ENCODE measurements at regions not wholly inside any gene's neighbourhood (a gene's known extent, or its start where the extent isn't known, plus 50 kb on each side); places are given as distances from the start of the nearest gene placed in this dataset.

GRCh38 chr7:41837916-41838315 lies 135.0 kb upstream of the INHBA start:
- intact Hi-C loops (cut with DNase I), result no loop called here

GRCh38 chr7:41835976-41836530 lies 133.2 kb upstream of the INHBA start:
- intact Hi-C loops (cut with DNase I), result no loop called here
- no peak for DNase-seq (ENCODE audit: low spot score)

More at GRCh38 chr7:41837916-41838315, 135.0 kb upstream of the INHBA start:
- no peak for DNase-seq (ENCODE audit: low spot score)

GRCh38 chr7:41834805-41835694 lies 132.2 kb upstream of the INHBA start:
- no peak for DNase-seq (ENCODE audit: low spot score)
- intact Hi-C loops (cut with DNase I), result no loop called here

GRCh38 chr7:41832941-41833340 lies 130.1 kb upstream of the INHBA start:
- DNase-seq (ENCODE audit: low spot score), result no peak
- intact Hi-C loops (cut with DNase I), result no loop called here

GRCh38 chr7:41830271-41830670 lies 127.4 kb upstream of the INHBA start:
- intact Hi-C loops (cut with DNase I), result no loop called here

GRCh38 chr7:41828911-41829310 lies 126.0 kb upstream of the INHBA start:
- intact Hi-C loops (cut with DNase I), result no loop called here
- no peak for DNase-seq (ENCODE audit: low spot score)

More at GRCh38 chr7:41830271-41830670, 127.4 kb upstream of the INHBA start:
- DNase-seq (ENCODE audit: low spot score), result no peak

- intact Hi-C loops (cut with DNase I), result no loop called here
- no peak for DNase-seq (ENCODE audit: low spot score)
Observed at GRCh38 chr7:41826641-41827040, 123.8 kb upstream of the INHBA start.

- no peak for DNase-seq (ENCODE audit: low spot score)
- intact Hi-C loops (cut with DNase I), result no loop called here
Observed at GRCh38 chr7:41825927-41826480, 123.1 kb upstream of the INHBA start.

- intact Hi-C loops (cut with DNase I), result no loop called here
- no peak for DNase-seq (ENCODE audit: low spot score)
Observed at GRCh38 chr7:41824284-41824683, 121.4 kb upstream of the INHBA start.

- DNase-seq (ENCODE audit: low spot score), result no peak
- intact Hi-C loops (cut with DNase I), result no loop called here
Observed at GRCh38 chr7:41822259-41822817, 119.4 kb upstream of the INHBA start.

GRCh38 chr7:41821521-41822213 lies 118.8 kb upstream of the INHBA start:
- intact Hi-C loops (cut with DNase I), result no loop called here
- DNase-seq (ENCODE audit: low spot score), result no peak

GRCh38 chr7:41820111-41820671 lies 117.3 kb upstream of the INHBA start:
- DNase-seq (ENCODE audit: low spot score), result no peak
- intact Hi-C loops (cut with DNase I), result no loop called here

- no peak for DNase-seq (ENCODE audit: low spot score)
- intact Hi-C loops (cut with DNase I), result no loop called here
Observed at GRCh38 chr7:41819645-41820044, 116.8 kb upstream of the INHBA start.

GRCh38 chr7:41818765-41819398 lies 116.0 kb upstream of the INHBA start:
- intact Hi-C loops (cut with DNase I), result no loop called here

GRCh38 chr7:41817386-41817785 lies 114.5 kb upstream of the INHBA start:
- no peak for DNase-seq (ENCODE audit: low spot score)
- intact Hi-C loops (cut with DNase I), result no loop called here

More at GRCh38 chr7:41818765-41819398, 116.0 kb upstream of the INHBA start:
- no peak for DNase-seq (ENCODE audit: low spot score)

GRCh38 chr7:41816111-41816510 lies 113.2 kb upstream of the INHBA start:
- intact Hi-C loops (cut with DNase I), result no loop called here

GRCh38 chr7:41814888-41815287 lies 112.0 kb upstream of the INHBA start:
- no peak for DNase-seq (ENCODE audit: low spot score)
- intact Hi-C loops (cut with DNase I), result no loop called here

More at GRCh38 chr7:41816111-41816510, 113.2 kb upstream of the INHBA start:
- no peak for DNase-seq (ENCODE audit: low spot score)

- intact Hi-C loops (cut with DNase I), result no loop called here
- DNase-seq (ENCODE audit: low spot score), result no peak
Observed at GRCh38 chr7:41813286-41813685, 110.4 kb upstream of the INHBA start.

GRCh38 chr7:41811941-41812340 lies 109.1 kb upstream of the INHBA start:
- no peak for DNase-seq (ENCODE audit: low spot score)
- intact Hi-C loops (cut with DNase I), result no loop called here
